SK-N-SH treated with all-trans-retinoic acid at 6 μM for 48 hours (cell line): ENCODE measurements at regions not wholly inside any gene's neighbourhood (a gene's known extent, or its start where the extent isn't known, plus 50 kb on each side); places are given as distances from the start of the nearest gene placed in this dataset.

ENCODE experiments used
- ATAC-seq: fragments of 200-7000 bp; cut with Tn5 transposase; 3 replicates; pipeline ENCODE4 v1.9.1; 2020; ENCODE audit warnings: mild to moderate bottlenecking, moderate library complexity
- ARNTL ChIP-seq: fragments of 450-650 bp; formaldehyde crosslinking; IDR thresholded peaks from 2 replicates; pipeline ENCODE4 v1.5.0; 2020; ENCODE audit warnings: low read depth, mild to moderate bottlenecking, moderate library complexity, borderline replicate concordance
- BACH2 ChIP-seq: fragments of 250-450 bp; sonication (Bioruptor Pico); IDR thresholded peaks from 2 replicates; pipeline ENCODE4 v1.9.0; 2021; ENCODE audit warnings: mild to moderate bottlenecking, borderline replicate concordance
- CSDC2 ChIP-seq: fragments of 250-450 bp; sonication (Bioruptor Pico); IDR thresholded peaks from 2 replicates; pipeline ENCODE4 v1.5.0; 2020; ENCODE audit warnings: mild to moderate bottlenecking, moderate library complexity
- CSRNP3 ChIP-seq: fragments of 250-450 bp; sonication (Bioruptor Pico); IDR thresholded peaks from 2 replicates; pipeline ENCODE4 v1.5.1; 2021; ENCODE audit warnings: mild to moderate bottlenecking, moderate library complexity
- GLIS3 ChIP-seq: fragments of 250-450 bp; sonication (Bioruptor Pico); IDR thresholded peaks from 2 replicates; pipeline ENCODE4 v1.5.0; 2020; ENCODE audit warnings: mild to moderate bottlenecking, moderate library complexity
- ISL1 ChIP-seq: fragments of 250-450 bp; sonication (Bioruptor Pico); IDR thresholded peaks from 2 replicates; pipeline ENCODE4 v2.1.2; 2022; ENCODE audit warnings: mild to moderate bottlenecking, moderate library complexity
- OSR1 ChIP-seq: fragments of 250-450 bp; sonication (Bioruptor Pico); IDR thresholded peaks from 2 replicates; pipeline ENCODE4 v1.8.0; 2022; ENCODE audit warnings: moderate library complexity, mild to moderate bottlenecking, inconsistent platforms
- POU6F1 ChIP-seq: fragments of 250-450 bp; sonication (Bioruptor Pico); IDR thresholded peaks from 2 replicates; pipeline ENCODE4 v1.8.0; 2021; ENCODE audit warnings: low read depth, mild to moderate bottlenecking, moderate library complexity, borderline replicate concordance
- PPARA ChIP-seq: fragments of 250-450 bp; sonication (Bioruptor Pico); IDR thresholded peaks from 2 replicates; pipeline ENCODE4 v1.5.0; 2020; ENCODE audit warnings: mild to moderate bottlenecking, borderline replicate concordance
- RARB ChIP-seq: fragments of 250-450 bp; sonication (Bioruptor Pico); IDR thresholded peaks from 2 replicates; pipeline ENCODE4 v1.8.0; 2021; ENCODE audit warnings: mild to moderate bottlenecking, moderate library complexity
- SNAI2 ChIP-seq: fragments of 250-450 bp; sonication (Bioruptor Pico); IDR thresholded peaks from 2 replicates; pipeline ENCODE4 v1.5.0; 2020; ENCODE audit warnings: mild to moderate bottlenecking, moderate library complexity
- TCF4 ChIP-seq: fragments of 250-450 bp; sonication (Bioruptor Pico); IDR thresholded peaks from 2 replicates; pipeline ENCODE4 v1.8.0; 2021; ENCODE audit warnings: mild to moderate bottlenecking, moderate library complexity, borderline replicate concordance
- TOX ChIP-seq: fragments of 250-450 bp; sonication (Bioruptor Pico); IDR thresholded peaks from 2 replicates; pipeline ENCODE4 v1.8.0; 2021; ENCODE audit warnings: mild to moderate bottlenecking, moderate library complexity, borderline replicate concordance
- ZC3H10 ChIP-seq: fragments of 250-450 bp; sonication (Bioruptor Pico); IDR thresholded peaks from 2 replicates; pipeline ENCODE4 v1.5.1; 2021; ENCODE audit warnings: mild to moderate bottlenecking, moderate library complexity
- ZFP30 ChIP-seq: fragments of 450-650 bp; formaldehyde crosslinking; IDR thresholded peaks from 2 replicates; pipeline ENCODE4 v1.5.0; 2022; ENCODE audit warnings: mild to moderate bottlenecking, moderate library complexity
- ZNF565 ChIP-seq: fragments of 450-650 bp; formaldehyde crosslinking; conservative IDR thresholded peaks from 2 replicates; pipeline ENCODE4 v1.5.0; 2020; ENCODE audit warnings: low read depth, mild to moderate bottlenecking, moderate library complexity
- ZNF70 ChIP-seq: fragments of 450-650 bp; formaldehyde crosslinking; IDR thresholded peaks from 2 replicates; pipeline ENCODE4 v1.5.0; 2020; ENCODE audit warnings: mild to moderate bottlenecking, moderate library complexity
- ZNF8 ChIP-seq: fragments of 450-650 bp; formaldehyde crosslinking; IDR thresholded peaks from 2 replicates; pipeline ENCODE4 v1.5.0; 2020; ENCODE audit warnings: mild to moderate bottlenecking, moderate library complexity
- TF ChIP-seq, protein P1 (sequence below): fragments of 250-450 bp; sonication (Bioruptor Pico); IDR thresholded peaks from 2 replicates; pipeline ENCODE4 v1.8.0; 2020; ENCODE audit warnings: mild to moderate bottlenecking, moderate library complexity, borderline replicate concordance
- TF ChIP-seq, protein P2 (sequence below): fragments of 250-450 bp; sonication (Bioruptor Pico); IDR thresholded peaks from 2 replicates; pipeline ENCODE4 v1.5.1; 2020; ENCODE audit warnings: low read depth, mild to moderate bottlenecking, moderate library complexity

GRCh38 chr18:71352618-71353017 lies 1063.8 kb downstream of the SOCS6 start:
- TF ChIP-seq SNAI2 (CRISPR knock-in tag), result no peak
- no peak for TF ChIP-seq RARB (CRISPR knock-in tag)
- no peak for TF ChIP-seq CSRNP3 (CRISPR knock-in tag)
- TF ChIP-seq POU6F1 (CRISPR knock-in tag), result no peak
- TF ChIP-seq ZNF8 (CRISPR knock-in tag), result no peak
- TF ChIP-seq, all 23 proteins: peak for 0

GRCh38 chr18:71336576-71337210 lies 1047.8 kb downstream of the SOCS6 start:
- ATAC-seq, result no peak
- TF ChIP-seq BACH2 (CRISPR knock-in tag) (no peak), ARNTL (CRISPR knock-in tag) (no peak), PPARA (CRISPR knock-in tag) (no peak), RARB (CRISPR knock-in tag) (no peak)
- TF ChIP-seq, all 23 proteins: peak for 0

More at GRCh38 chr18:71352618-71353017, 1063.8 kb downstream of the SOCS6 start:
- no peak for ATAC-seq

DNA sequence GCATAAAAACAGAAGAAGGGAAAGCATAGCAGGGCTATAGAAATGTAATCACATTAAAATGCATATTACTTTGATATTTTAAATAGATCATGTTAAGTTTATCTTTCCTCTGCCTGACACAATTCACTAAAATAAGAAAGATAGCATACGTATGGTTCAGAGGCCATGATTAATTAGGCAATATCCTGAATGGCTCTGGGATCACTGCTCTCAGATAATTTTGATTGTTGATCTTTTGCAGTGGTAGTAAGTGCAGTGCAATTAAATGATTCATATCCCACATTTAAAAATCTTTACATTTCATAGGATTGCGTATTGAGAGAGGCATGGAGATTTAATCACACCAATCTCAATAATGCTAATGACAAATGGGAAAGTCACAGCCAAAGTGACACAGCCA lies 1040.7 kb downstream of the SOCS6 start:
- TF ChIP-seq SNAI2 (CRISPR knock-in tag) (no peak), ZNF70 (CRISPR knock-in tag) (no peak), ZNF565 (no peak), TOX (no peak), TCF4 (CRISPR knock-in tag) (no peak), ZNF8 (CRISPR knock-in tag) (no peak), PPARA (CRISPR knock-in tag) (no peak), ISL1 (no peak)
- ATAC-seq, result no peak

- no peak for ATAC-seq
- no peak for TF ChIP-seq GLIS3 (CRISPR knock-in tag)
- TF ChIP-seq ZNF565, result no peak
- TF ChIP-seq, protein P1, sequence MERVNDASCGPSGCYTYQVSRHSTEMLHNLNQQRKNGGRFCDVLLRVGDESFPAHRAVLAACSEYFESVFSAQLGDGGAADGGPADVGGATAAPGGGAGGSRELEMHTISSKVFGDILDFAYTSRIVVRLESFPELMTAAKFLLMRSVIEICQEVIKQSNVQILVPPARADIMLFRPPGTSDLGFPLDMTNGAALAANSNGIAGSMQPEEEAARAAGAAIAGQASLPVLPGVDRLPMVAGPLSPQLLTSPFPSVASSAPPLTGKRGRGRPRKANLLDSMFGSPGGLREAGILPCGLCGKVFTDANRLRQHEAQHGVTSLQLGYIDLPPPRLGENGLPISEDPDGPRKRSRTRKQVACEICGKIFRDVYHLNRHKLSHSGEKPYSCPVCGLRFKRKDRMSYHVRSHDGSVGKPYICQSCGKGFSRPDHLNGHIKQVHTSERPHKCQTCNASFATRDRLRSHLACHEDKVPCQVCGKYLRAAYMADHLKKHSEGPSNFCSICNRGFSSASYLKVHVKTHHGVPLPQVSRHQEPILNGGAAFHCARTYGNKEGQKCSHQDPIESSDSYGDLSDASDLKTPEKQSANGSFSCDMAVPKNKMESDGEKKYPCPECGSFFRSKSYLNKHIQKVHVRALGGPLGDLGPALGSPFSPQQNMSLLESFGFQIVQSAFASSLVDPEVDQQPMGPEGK, result no peak
- TF ChIP-seq ZC3H10 (CRISPR knock-in tag), result no peak
- TF ChIP-seq ARNTL (CRISPR knock-in tag), result no peak
- TF ChIP-seq TOX, result no peak
- TF ChIP-seq CSRNP3 (CRISPR knock-in tag), result no peak
- no peak for TF ChIP-seq OSR1
Observed at GRCh38 chr18:71329114-71329513, 1040.3 kb downstream of the SOCS6 start.

DNA sequence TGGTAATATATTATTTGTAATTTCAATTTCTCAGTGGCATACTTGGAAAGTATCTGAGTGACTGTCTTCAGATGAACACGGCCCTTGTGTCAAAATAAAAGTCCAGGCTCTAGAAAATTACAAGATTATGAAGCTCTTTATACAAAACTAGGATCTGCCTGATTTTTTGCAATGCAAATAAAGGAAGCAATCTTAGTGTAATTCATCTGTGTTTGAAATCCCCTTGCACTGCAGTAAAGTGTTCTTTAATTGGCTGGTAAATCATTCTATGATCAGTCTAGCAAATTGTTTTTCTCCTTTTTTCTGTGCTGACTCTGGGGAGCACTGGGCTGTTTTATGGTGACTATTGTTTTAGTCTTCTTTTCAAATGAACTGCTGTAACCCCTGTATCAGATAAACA lies 1039.0 kb downstream of the SOCS6 start:
- ATAC-seq, result no peak
- no peak for TF ChIP-seq ZNF565
- no peak for TF ChIP-seq ARNTL (CRISPR knock-in tag)

DNA sequence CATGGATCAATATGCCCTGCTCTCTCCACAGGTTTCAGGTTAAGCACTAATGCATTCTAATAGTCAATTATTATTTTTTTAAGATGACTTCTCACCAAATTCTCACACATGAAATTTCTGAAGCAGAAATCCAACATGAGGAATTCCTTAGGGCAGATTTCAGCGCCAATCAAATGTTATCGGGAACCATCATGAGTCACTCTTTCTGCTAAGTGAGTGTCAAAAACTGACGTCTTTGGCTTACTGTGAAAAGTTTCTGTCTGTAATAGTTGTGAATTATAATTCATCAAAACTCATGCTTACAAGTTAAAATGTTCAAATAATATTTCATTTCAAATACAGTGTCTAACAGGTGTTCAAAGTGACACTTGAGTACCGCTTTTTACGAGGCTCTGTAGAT lies 1038.6 kb downstream of the SOCS6 start:
- ATAC-seq, result no peak
- no peak for TF ChIP-seq OSR1
- TF ChIP-seq, protein P2, sequence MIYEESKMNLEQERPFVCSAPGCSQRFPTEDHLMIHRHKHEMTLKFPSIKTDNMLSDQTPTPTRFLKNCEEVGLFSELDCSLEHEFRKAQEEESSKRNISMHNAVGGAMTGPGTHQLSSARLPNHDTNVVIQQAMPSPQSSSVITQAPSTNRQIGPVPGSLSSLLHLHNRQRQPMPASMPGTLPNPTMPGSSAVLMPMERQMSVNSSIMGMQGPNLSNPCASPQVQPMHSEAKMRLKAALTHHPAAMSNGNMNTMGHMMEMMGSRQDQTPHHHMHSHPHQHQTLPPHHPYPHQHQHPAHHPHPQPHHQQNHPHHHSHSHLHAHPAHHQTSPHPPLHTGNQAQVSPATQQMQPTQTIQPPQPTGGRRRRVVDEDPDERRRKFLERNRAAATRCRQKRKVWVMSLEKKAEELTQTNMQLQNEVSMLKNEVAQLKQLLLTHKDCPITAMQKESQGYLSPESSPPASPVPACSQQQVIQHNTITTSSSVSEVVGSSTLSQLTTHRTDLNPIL, result no peak
- no peak for TF ChIP-seq ZNF565
- TF ChIP-seq ZNF8 (CRISPR knock-in tag), result no peak
- no peak for TF ChIP-seq CSDC2 (CRISPR knock-in tag)
- no peak for TF ChIP-seq PPARA (CRISPR knock-in tag)
- no peak for TF ChIP-seq ZFP30
- no peak for TF ChIP-seq BACH2 (CRISPR knock-in tag)
- TF ChIP-seq, protein P1, result no peak
- no peak for TF ChIP-seq RARB (CRISPR knock-in tag)
- TF ChIP-seq ISL1, result no peak
- no peak for TF ChIP-seq SNAI2 (CRISPR knock-in tag)
- no peak for TF ChIP-seq POU6F1 (CRISPR knock-in tag)
